ENCODE measurements at regions not wholly inside any gene's neighbourhood (a gene's known extent, or its start where the extent isn't known, plus 50 kb on each side); places are given as distances from the start of the nearest gene placed in this dataset.
"Not testable (repeated sequence)": the region's sequence is repeated elsewhere in the genome, so short reads cannot be mapped to it uniquely, and the experiment has no call there.

- Histone ChIP-seq H3K36me3 (no peaks in the 10 kb centered on the region), H3K4me2 (no peak overlapping the region), H3K4me1 (no peaks in the 10 kb centered on the region), H3K9ac (no peak overlapping the region), H3K4me3 (no peak overlapping the region), H4K20me1 (ENCODE audit: low read depth) (no peaks in the 10 kb centered on the region), H3K9me3 (ENCODE audit: low read depth) (no peaks in the 10 kb centered on the region), H3K79me2 (ENCODE audit: low read depth) (no peaks in the 10 kb centered on the region), H3K27me3 (no peaks in the 10 kb centered on the region), H2AFZ (replicated peaks) (no peak overlapping the region), H3K27ac (no peak overlapping the region), H3F3A (ENCODE audit: low read depth) (no peaks in the 10 kb centered on the region)
- peaks cover 8% of the 10 kb centered on the region for H3K9me3 Mint-ChIP-seq
- no peaks in the 10 kb centered on the region for H3K4me1 Mint-ChIP-seq
- no peak overlapping the region for H3K27ac Mint-ChIP-seq
- no peak for DNase-seq (ENCODE audit: low spot score)
- peaks cover 4% of the 10 kb centered on the region for H3K27me3 Mint-ChIP-seq (ENCODE audit: insufficient read depth, low read depth)
- H3K4me3 Mint-ChIP-seq = no peak overlapping the region
- no peaks in the 10 kb centered on the region for H3K36me3 Mint-ChIP-seq
- TF ChIP-seq CTCF (IDR thresholded peaks at IDR 0.05) = no peak
- TF ChIP-seq EZH2phosphoT487 (IDR thresholded peaks at IDR 0.05) = no peak
- TF ChIP-seq EZH2 (IDR thresholded peaks at IDR 0.05) = no peak
Observed at GRCh38 chr4:79132826-79133225, 193.0 kb downstream of the NAA11 start.

- Mint-ChIP-seq H3K4me1 (no peaks in the 10 kb centered on the region), H3K27ac (no peak overlapping the region), H3K4me3 (no peak overlapping the region), H3K36me3 (peaks cover 3% of the 10 kb centered on the region), H3K27me3 (ENCODE audit: insufficient read depth, low read depth) (peaks cover 2% of the 10 kb centered on the region), H3K9me3 (peaks cover 34% of the 10 kb centered on the region)
- no peaks in the 10 kb centered on the region for H4K20me1 ChIP-seq (ENCODE audit: low read depth)
- DNase-seq (ENCODE audit: low spot score) = no peak
- H3F3A ChIP-seq (ENCODE audit: low read depth) = no peaks in the 10 kb centered on the region
- no peak overlapping the region for H3K9ac ChIP-seq
- H2AFZ ChIP-seq (replicated peaks) = no peak overlapping the region
- H3K4me1 ChIP-seq = no peaks in the 10 kb centered on the region
- TF ChIP-seq EZH2 (IDR thresholded peaks at IDR 0.05) (no peak), CTCF (IDR thresholded peaks at IDR 0.05) (no peak), EZH2phosphoT487 (IDR thresholded peaks at IDR 0.05) (no peak)
- H3K36me3 ChIP-seq = no peaks in the 10 kb centered on the region
- no peaks in the 10 kb centered on the region for H3K9me3 ChIP-seq (ENCODE audit: low read depth)
- no peak overlapping the region for H3K27ac ChIP-seq
- no peak overlapping the region for H3K4me3 ChIP-seq
- no peaks in the 10 kb centered on the region for H3K79me2 ChIP-seq (ENCODE audit: low read depth)
- no peaks in the 10 kb centered on the region for H3K27me3 ChIP-seq
- no peak overlapping the region for H3K4me2 ChIP-seq
Observed at GRCh38 chr4:79121875-79122358, 182.7 kb upstream of the PAQR3 start.

- DNase-seq (ENCODE audit: low spot score) = no peak
- H3K4me2 ChIP-seq = no peak overlapping the region
- Mint-ChIP-seq H3K4me1 (no peaks in the 10 kb centered on the region), H3K9me3 (peaks cover 34% of the 10 kb centered on the region), H3K36me3 (peaks cover 3% of the 10 kb centered on the region), H3K27me3 (ENCODE audit: insufficient read depth, low read depth) (peaks cover 2% of the 10 kb centered on the region), H3K4me3 (no peak overlapping the region), H3K27ac (no peak overlapping the region)
- H3K4me3 ChIP-seq = no peak overlapping the region
- H3K9me3 ChIP-seq (ENCODE audit: low read depth) = no peaks in the 10 kb centered on the region
- no peaks in the 10 kb centered on the region for H3F3A ChIP-seq (ENCODE audit: low read depth)
- TF ChIP-seq CTCF (IDR thresholded peaks at IDR 0.05) = no peak
- TF ChIP-seq EZH2 (IDR thresholded peaks at IDR 0.05) = no peak
- TF ChIP-seq EZH2phosphoT487 (IDR thresholded peaks at IDR 0.05) = no peak
- no peaks in the 10 kb centered on the region for H3K27me3 ChIP-seq
- H3K4me1 ChIP-seq = no peaks in the 10 kb centered on the region
- H4K20me1 ChIP-seq (ENCODE audit: low read depth) = no peaks in the 10 kb centered on the region
- no peak overlapping the region for H2AFZ ChIP-seq (replicated peaks)
- no peak overlapping the region for H3K27ac ChIP-seq
- H3K9ac ChIP-seq = no peak overlapping the region
- no peaks in the 10 kb centered on the region for H3K79me2 ChIP-seq (ENCODE audit: low read depth)
- H3K36me3 ChIP-seq = no peaks in the 10 kb centered on the region
Observed at GRCh38 chr4:79121223-79121622, 182.0 kb upstream of the PAQR3 start.

GRCh38 chr4:79117051-79117450 is 177.8 kb upstream of the PAQR3 start:
- H3K9ac ChIP-seq; H3K27ac ChIP-seq; H3K36me3 ChIP-seq; H2AFZ ChIP-seq (replicated peaks); H3K4me2 ChIP-seq; H3K4me3 Mint-ChIP-seq; H3K79me2 ChIP-seq (ENCODE audit: low read depth); H4K20me1 ChIP-seq (ENCODE audit: low read depth); H3K36me3 Mint-ChIP-seq; H3K27me3 Mint-ChIP-seq (ENCODE audit: insufficient read depth, low read depth); H3K9me3 ChIP-seq (ENCODE audit: low read depth); H3K27me3 ChIP-seq; DNase-seq (ENCODE audit: low spot score); H3K4me1 Mint-ChIP-seq; H3F3A ChIP-seq (ENCODE audit: low read depth); H3K4me1 ChIP-seq; H3K4me3 ChIP-seq; H3K27ac Mint-ChIP-seq: not testable (repeated sequence)
- H3K9me3 Mint-ChIP-seq = peaks cover 34% of the 10 kb centered on the region

All from neural progenitor cell (in vitro differentiated cells).